Prostate gland (tissue), 2 donors: ENCODE measurements at regions not wholly inside any gene's neighbourhood (a gene's known extent, or its start where the extent isn't known, plus 50 kb on each side); places are given as distances from the start of the nearest gene placed in this dataset.

ENCODE experiments used
- DNase-seq: peaks from one replicate; pipeline ENCODE4 v3.0.0-alpha.2; 2019; ENCODE audit warnings: low spot score
- H3K27ac ChIP-seq, 2 donors: fragments of 200-600 bp; sonication (generic); 2 replicates each; pipeline ENCODE4 v1.5.1; 2017 to 2019
- H3K27me3 ChIP-seq: fragments of 200-600 bp; sonication (generic); replicated peaks from 2 replicates; pipeline ENCODE4 v1.5.1; 2019; ENCODE audit not compliant: insufficient read depth
- H3K36me3 ChIP-seq, 2 donors: fragments of 200-600 bp; sonication (generic); 1 replicate in 1 of 2; 2 replicates in 1 of 2; pipeline versions ENCODE4 v1.5.1 to v1.8.1; 2017 to 2019
- H3K4me1 ChIP-seq: fragments of 200-600 bp; sonication (generic); replicated peaks from 2 replicates; pipeline ENCODE4 v1.5.1; 2019
- H3K4me3 ChIP-seq, 2 donors: fragments of 200-600 bp; sonication (generic); 2 replicates each; pipeline ENCODE4 v1.5.1; 2017 to 2019
- H3K9me3 ChIP-seq: fragments of 200-600 bp; sonication (generic); 2 replicates; pipeline ENCODE4 v1.5.1; 2017
- CTCF ChIP-seq, 4 experiments: fragments of 200-600 bp in 2 of 4; fragments of 450-650 bp in 2 of 4; sonication (generic) in 2 of 4; IDR thresholded peaks; 1 replicate in 3 of 4; 2 replicates in 1 of 4; pipeline ENCODE4 v1.5.1; 2016 to 2019; ENCODE audit warnings: antibody characterized with exemption in 4 of 4, mild to moderate bottlenecking in 2 of 4, moderate library complexity in 2 of 4
- POLR2A ChIP-seq: fragments of 450-650 bp; IDR thresholded peaks from one replicate; pipeline ENCODE4 v1.6.1; 2016; ENCODE audit warnings: antibody characterized with exemption, mild to moderate bottlenecking
- POLR2AphosphoS5 ChIP-seq: sonication (generic); formaldehyde crosslinking; IDR thresholded peaks from one replicate; pipeline ENCODE4 v1.6.1; 2017; ENCODE audit warnings: antibody characterized with exemption
- WGBS: methylation state at CpG from one replicate; pipeline ENCODE4 v1.1.5; 2018; 5-methylcytosine and 5-hydroxymethylcytosine counted together
- intact Hi-C: fragments of 100-400 bp; cut with DNase I; formaldehyde crosslinking; loops from one replicate; pipeline ENCODE4 v1.14.2; 2022

DNA sequence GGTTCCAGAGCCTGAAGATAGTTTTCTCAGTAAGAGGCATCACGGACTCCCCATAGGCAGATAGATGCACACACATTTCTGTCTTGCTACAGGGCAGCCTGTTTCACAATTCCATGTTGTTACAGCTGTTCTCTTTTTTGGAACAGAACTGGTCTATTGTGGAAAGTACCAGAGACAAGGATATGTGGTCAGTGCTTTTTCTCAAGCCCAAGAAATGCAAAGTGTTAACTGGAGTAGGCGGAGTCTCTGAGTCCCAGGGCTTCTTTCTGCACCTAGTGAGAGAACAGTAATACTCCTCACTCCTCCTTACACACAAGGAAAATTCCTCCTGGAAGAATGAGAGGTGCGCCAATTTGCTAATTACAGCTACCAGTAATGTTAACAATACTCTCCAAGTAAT, 141.6 kb upstream of the ARGLU1 start:
- TF ChIP-seq POLR2AphosphoS5 (no peak), CTCF (IDR thresholded peaks at IDR 0.05) (no peak), POLR2A (no peak)
- no peak overlapping the region for H3K27ac ChIP-seq
- no peaks in the 10 kb centered on the region for H3K9me3 ChIP-seq
- no peaks in the 10 kb centered on the region for H3K27me3 ChIP-seq
- DNase-seq, result no peak
- H3K4me1 ChIP-seq, result no peaks in the 10 kb centered on the region
- intact Hi-C loops, result no loop called here
- H3K4me3 ChIP-seq, result no peak overlapping the region
- WGBS, result 70% methylated on average over 3 of the region's 3 CpGs
- H3K36me3 ChIP-seq, result no peaks in the 10 kb centered on the region

- H3K4me3 ChIP-seq, result no peak overlapping the region
- H3K36me3 ChIP-seq, result no peaks in the 10 kb centered on the region
- intact Hi-C loops, result no loop called here
- no peak for TF ChIP-seq POLR2A
- TF ChIP-seq CTCF (IDR thresholded peaks at IDR 0.05), result no peak
- no peak for TF ChIP-seq POLR2AphosphoS5
- H3K27ac ChIP-seq, result no peak overlapping the region
- no peaks in the 10 kb centered on the region for H3K4me1 ChIP-seq
- no peaks in the 10 kb centered on the region for H3K9me3 ChIP-seq
- no peak for DNase-seq
- no peaks in the 10 kb centered on the region for H3K27me3 ChIP-seq
- WGBS, result 84% methylated on average over 9 of the region's 9 CpGs
These were observed 134.6 kb upstream of the ARGLU1 start for GRCh38 chr13:106702505-106702904.

- Histone ChIP-seq H3K9me3 (no peaks in the 10 kb centered on the region), H3K36me3 (no peaks in the 10 kb centered on the region), H3K4me1 (no peaks in the 10 kb centered on the region), H3K27ac (no peak overlapping the region), H3K27me3 (no peaks in the 10 kb centered on the region), H3K4me3 (no peak overlapping the region)
- no peak for DNase-seq
- WGBS, result 82% methylated on average over 17 of the region's 17 CpGs
- TF ChIP-seq CTCF (IDR thresholded peaks at IDR 0.05) (no peak), POLR2A (no peak)
- intact Hi-C loops, result no loop called here
These were observed 133.9 kb upstream of the ARGLU1 start for GRCh38 chr13:106701771-106702341.

- H3K4me3 ChIP-seq, result no peak overlapping the region
- 22% methylated on average over 4 of the region's 4 CpGs for WGBS
- no peak overlapping the region for H3K27ac ChIP-seq
- H3K36me3 ChIP-seq, result no peaks in the 10 kb centered on the region
- no peaks in the 10 kb centered on the region for H3K9me3 ChIP-seq
- peak; percentile 16 for DNase-seq
- intact Hi-C loops, result no loop called here
- H3K4me1 ChIP-seq, result no peaks in the 10 kb centered on the region
- H3K27me3 ChIP-seq, result no peaks in the 10 kb centered on the region
- TF ChIP-seq POLR2A (no peak), POLR2AphosphoS5 (peak; percentile 33), CTCF (IDR thresholded peaks at IDR 0.05) (no peak)
These were observed 132.5 kb upstream of the ARGLU1 start for GRCh38 chr13:106700439-106700838.

DNA sequence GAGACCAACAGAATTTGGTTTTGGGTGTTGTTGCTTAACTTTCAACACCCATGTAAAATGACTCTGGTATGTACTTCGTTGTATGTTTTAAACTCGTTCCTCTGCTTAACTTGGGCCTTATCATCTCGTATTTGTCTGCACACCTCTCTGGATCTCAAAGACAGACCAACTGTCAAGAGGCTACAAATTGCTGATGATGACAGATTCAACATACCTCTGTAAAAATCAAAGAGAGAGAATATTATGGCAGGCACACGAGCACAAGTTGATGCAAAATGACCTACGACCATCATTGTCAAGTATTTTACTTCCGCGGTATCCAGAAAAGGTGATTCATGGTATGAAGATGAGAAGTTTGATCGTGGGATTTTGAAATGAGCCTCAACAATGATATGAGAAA, 132.1 kb upstream of the ARGLU1 start:
- no peaks in the 10 kb centered on the region for H3K4me1 ChIP-seq
- intact Hi-C loops, result no loop called here
- no peak overlapping the region for H3K4me3 ChIP-seq
- H3K9me3 ChIP-seq, result no peaks in the 10 kb centered on the region
- 32% methylated on average over 8 of the region's 8 CpGs for WGBS
- H3K27ac ChIP-seq, result no peak overlapping the region
- H3K27me3 ChIP-seq, result no peaks in the 10 kb centered on the region
- no peak for TF ChIP-seq POLR2AphosphoS5
- no peak for TF ChIP-seq CTCF (IDR thresholded peaks at IDR 0.05)
- no peak for TF ChIP-seq POLR2A
- DNase-seq, result no peak
- no peaks in the 10 kb centered on the region for H3K36me3 ChIP-seq
